ENCODE measurements at regions not wholly inside any gene's neighbourhood (a gene's known extent, or its start where the extent isn't known, plus 50 kb on each side); places are given as distances from the start of the nearest gene placed in this dataset.
"Not testable (repeated sequence)": the region's sequence is repeated elsewhere in the genome, so short reads cannot be mapped to it uniquely, and the experiment has no call there.

GRCh38 chr6:834190-834589 is 141.3 kb upstream of the EXOC2 start:
- TF ChIP-seq, protein P1, sequence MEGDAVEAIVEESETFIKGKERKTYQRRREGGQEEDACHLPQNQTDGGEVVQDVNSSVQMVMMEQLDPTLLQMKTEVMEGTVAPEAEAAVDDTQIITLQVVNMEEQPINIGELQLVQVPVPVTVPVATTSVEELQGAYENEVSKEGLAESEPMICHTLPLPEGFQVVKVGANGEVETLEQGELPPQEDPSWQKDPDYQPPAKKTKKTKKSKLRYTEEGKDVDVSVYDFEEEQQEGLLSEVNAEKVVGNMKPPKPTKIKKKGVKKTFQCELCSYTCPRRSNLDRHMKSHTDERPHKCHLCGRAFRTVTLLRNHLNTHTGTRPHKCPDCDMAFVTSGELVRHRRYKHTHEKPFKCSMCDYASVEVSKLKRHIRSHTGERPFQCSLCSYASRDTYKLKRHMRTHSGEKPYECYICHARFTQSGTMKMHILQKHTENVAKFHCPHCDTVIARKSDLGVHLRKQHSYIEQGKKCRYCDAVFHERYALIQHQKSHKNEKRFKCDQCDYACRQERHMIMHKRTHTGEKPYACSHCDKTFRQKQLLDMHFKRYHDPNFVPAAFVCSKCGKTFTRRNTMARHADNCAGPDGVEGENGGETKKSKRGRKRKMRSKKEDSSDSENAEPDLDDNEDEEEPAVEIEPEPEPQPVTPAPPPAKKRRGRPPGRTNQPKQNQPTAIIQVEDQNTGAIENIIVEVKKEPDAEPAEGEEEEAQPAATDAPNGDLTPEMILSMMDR (IDR thresholded peaks at IDR 0.05; ENCODE audit: low read depth, low read length) = no peak
- no peak for DNase-seq (ENCODE audit: extremely low read depth, low read depth)

DNA sequence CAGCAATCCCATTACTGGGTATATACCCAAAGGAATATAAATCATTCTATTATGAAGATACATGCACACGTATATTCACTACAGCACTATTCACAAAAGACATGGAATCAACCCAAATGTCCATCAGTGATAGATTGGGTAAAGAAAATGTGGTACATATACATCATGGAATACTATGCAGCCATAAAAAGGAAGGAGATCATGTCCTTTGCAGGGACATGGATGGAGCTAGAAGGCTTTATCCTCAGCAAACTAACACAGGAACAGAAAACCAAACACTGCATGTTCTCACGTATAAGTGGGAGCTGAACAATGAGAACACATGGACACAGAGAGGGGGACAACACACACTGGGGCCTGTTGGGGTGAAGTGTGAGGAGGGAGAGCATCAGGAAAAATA is 139.9 kb upstream of the EXOC2 start:
- DNase-seq (ENCODE audit: extremely low read depth, low read depth) = not testable (repeated sequence)

DNA sequence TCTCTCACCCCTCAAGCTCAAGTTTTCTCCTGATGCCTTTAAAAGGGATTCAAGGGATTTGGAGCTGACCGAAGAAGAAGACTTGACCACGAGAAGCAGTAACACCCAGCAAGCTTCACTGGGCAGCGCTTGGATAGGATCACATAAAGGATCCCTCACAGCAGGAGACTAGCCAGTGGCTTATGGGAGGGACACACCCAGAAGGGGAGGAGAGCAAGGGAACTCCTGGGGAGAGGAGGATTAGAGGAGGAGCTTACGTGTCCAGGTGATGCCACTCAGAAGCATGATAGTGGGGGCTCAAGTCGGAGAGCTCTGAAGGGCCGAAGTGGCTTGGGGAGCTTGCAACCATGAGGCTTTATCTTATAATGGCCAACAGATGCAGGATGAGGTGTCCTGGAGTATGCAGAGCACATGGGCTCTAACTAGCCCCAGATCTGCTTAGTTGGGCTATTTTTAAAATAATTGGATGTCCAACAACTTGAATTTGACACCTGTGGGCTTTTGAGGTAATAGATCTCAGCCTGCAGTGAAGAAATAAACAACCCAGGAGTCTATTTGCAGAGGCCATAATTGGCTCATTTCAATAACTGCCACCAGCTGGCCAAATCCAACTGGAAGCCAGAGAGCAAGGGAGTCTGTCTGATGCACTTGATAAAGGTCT is 137.9 kb upstream of the EXOC2 start:
- DNase-seq (ENCODE audit: extremely low read depth, low read depth) = no peak
- TF ChIP-seq, protein P1 (IDR thresholded peaks at IDR 0.05; ENCODE audit: low read depth, low read length) = no peak

DNA sequence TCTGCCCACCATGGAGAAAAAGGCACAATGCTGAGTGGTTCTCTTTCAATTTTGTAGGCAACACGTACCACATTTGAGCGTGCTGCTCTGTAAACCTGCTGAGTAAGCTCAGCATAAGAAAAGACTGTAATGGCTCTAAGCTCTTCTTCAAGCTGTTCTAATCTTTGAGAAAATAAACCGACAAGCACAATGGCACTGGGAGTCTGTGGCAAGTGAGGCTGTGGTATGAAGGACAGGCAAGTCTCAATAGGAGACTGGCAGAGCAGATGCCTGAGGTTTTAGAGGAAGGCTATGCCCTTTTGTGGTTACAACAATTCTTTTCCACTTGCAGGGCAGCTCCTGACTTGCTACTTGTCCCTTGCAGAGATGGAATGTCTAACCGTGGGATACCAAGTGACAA is 136.7 kb upstream of the EXOC2 start:
- DNase-seq (ENCODE audit: extremely low read depth, low read depth) = no peak
- TF ChIP-seq, protein P1 (IDR thresholded peaks at IDR 0.05; ENCODE audit: low read depth, low read length) = no peak

DNA sequence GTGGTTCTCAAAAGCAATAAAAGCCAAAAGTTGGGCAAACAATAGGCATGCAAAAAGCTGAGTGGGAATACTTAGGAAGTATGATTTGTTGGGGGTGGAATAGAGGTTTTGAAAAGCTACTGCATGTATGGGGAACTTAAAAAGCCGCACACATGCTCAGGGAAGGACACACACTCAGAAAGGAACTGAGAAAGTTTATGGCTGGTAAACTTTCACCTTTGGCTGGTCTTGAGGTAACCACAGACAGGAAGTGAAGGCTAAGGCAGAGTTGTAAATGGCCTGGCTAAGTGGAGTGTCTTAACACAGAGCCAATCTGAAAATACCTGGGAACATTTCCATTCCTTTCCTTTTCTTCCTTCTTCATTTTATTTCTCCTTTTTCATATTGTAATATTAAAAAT is 134.5 kb upstream of the EXOC2 start:
- DNase-seq (ENCODE audit: extremely low read depth, low read depth) = no peak

DNA sequence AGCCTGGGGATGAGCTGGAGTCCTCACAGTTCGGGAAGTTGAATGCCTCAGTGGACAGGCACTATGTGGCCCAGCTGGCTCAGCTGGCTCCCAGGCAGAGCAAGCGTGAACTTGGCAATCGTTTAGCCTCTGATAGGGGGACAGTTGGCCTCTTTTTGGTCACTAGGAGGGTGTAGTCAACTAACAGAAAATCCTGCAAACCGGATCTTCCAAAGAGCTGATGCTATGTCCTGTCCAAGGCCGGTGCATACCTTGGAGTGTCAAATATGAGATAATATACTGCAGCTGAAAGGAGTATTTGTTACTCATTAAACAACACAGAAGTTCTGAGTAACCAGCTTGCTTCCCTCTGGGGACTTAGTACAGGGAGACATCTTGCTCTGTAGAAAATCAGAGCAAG is 126.2 kb upstream of the EXOC2 start:
- DNase-seq (ENCODE audit: extremely low read depth, low read depth) = no peak
- TF ChIP-seq, protein P1 (IDR thresholded peaks at IDR 0.05; ENCODE audit: low read depth, low read length) = no peak

More for the DNA sequence above, 134.5 kb upstream of the EXOC2 start:
- TF ChIP-seq, protein P1 (IDR thresholded peaks at IDR 0.05; ENCODE audit: low read depth, low read length) = no peak

- no peak for DNase-seq (ENCODE audit: extremely low read depth, low read depth)
- TF ChIP-seq, protein P1 (IDR thresholded peaks at IDR 0.05; ENCODE audit: low read depth, low read length) = no peak
These were observed 125.3 kb upstream of the EXOC2 start for GRCh38 chr6:818196-818595.

- TF ChIP-seq, protein P1 (IDR thresholded peaks at IDR 0.05; ENCODE audit: low read depth, low read length) = no peak
- DNase-seq (ENCODE audit: extremely low read depth, low read depth) = no peak
These were observed 123.7 kb upstream of the EXOC2 start for GRCh38 chr6:816510-817084.
